ENCODE measurements at regions not wholly inside any gene's neighbourhood (a gene's known extent, or its start where the extent isn't known, plus 50 kb on each side); places are given as distances from the start of the nearest gene placed in this dataset.
"Not testable (repeated sequence)": the region's sequence is repeated elsewhere in the genome, so short reads cannot be mapped to it uniquely, and the experiment has no call there.

DNA sequence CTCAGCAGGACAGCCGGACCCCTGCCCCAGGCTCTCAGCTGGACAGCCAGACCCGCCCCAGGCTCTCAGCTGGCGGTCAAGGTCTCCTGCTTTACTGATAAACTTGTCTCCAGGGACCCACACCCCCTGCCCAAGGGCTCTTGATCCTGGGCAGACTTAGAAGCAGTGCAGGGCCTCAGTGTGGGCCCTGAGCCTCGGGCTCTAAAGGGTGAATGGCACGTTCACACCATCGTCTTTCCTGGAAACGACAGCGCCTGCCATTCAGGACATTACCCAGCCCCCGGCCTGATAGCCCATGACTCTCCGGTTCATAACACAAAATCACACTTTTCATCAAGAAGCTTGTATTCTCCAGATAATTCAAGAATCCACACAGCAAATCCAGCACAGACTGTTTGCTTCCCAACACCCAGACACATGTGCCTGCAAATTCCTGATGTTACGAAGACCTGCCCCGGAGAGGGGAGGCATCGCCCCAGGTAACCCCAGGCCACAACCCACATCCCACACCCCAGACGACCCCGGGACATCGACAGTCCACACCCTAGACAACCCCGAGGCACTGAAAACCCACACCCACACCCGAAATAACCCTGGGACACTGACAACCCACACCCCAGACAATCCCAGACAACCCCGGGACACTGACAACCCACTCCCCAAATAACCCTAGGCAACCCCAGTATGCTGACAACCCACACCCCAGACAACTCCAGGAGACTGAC is 136.8 kb downstream of the FAM53A start:
- ChIA-PET CTCF (no interaction called here), POLR2A (no interaction called here)
- no peak for TF ChIP-seq EZH2 (IDR thresholded peaks at IDR 0.05; ENCODE audit: borderline replicate concordance, insufficient read depth, low read depth, low read length, poor library complexity, severe bottlenecking)
- TF ChIP-seq, protein P1, sequence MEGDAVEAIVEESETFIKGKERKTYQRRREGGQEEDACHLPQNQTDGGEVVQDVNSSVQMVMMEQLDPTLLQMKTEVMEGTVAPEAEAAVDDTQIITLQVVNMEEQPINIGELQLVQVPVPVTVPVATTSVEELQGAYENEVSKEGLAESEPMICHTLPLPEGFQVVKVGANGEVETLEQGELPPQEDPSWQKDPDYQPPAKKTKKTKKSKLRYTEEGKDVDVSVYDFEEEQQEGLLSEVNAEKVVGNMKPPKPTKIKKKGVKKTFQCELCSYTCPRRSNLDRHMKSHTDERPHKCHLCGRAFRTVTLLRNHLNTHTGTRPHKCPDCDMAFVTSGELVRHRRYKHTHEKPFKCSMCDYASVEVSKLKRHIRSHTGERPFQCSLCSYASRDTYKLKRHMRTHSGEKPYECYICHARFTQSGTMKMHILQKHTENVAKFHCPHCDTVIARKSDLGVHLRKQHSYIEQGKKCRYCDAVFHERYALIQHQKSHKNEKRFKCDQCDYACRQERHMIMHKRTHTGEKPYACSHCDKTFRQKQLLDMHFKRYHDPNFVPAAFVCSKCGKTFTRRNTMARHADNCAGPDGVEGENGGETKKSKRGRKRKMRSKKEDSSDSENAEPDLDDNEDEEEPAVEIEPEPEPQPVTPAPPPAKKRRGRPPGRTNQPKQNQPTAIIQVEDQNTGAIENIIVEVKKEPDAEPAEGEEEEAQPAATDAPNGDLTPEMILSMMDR (IDR thresholded peaks at IDR 0.05), result no peak
- H3K36me3 ChIP-seq (replicated peaks in 1 of 2; ENCODE audit: control extremely low read depth in 1 of 2, control insufficient read depth in 1 of 2, extremely low read depth in 1 of 2, insufficient read depth in 2 of 2, low read length in 1 of 2), result no peaks in the 10 kb centered on the region
- ATAC-seq (ENCODE audit: low read depth) (no peak), DNase-seq (no peak)
- H2AFZ ChIP-seq (ENCODE audit: insufficient read depth, low read depth, low read length, poor library complexity, severe bottlenecking), result no peak overlapping the region
- H3K27me3 Mint-ChIP-seq, result peaks cover 17% of the 10 kb centered on the region
- WGBS (ENCODE audit: insufficient coverage), result 89% methylated on average over 18 of the region's 19 CpGs
- no peak overlapping the region for H3K4me2 ChIP-seq (replicated peaks; ENCODE audit: low read depth, low read length, poor library complexity, severe bottlenecking)
- no peak overlapping the region for H3K4me3 Mint-ChIP-seq
- no peak overlapping the region for H3K27ac Mint-ChIP-seq
- H3K79me2 ChIP-seq (ENCODE audit: control insufficient read depth, insufficient read depth, low read length), result no peaks in the 10 kb centered on the region
- peaks cover 0 to 11% (median 0%) of the 10 kb centered on the region in 4 experiments for H3K27me3 ChIP-seq (replicated peaks in 1 of 4; ENCODE audit: control extremely low read depth in 1 of 4, control insufficient read depth in 3 of 4, insufficient read depth in 4 of 4, low read length in 3 of 4)
- intact Hi-C loops (cut with micrococcal nuclease), result no loop called here
- H3K4me3 ChIP-seq (ENCODE audit: control extremely low read depth in 1 of 5, extremely low read depth in 1 of 5, insufficient read depth in 1 of 5, low read depth in 2 of 5, low read length in 4 of 5), result no peak overlapping the region
- H3K9me3 Mint-ChIP-seq (ENCODE audit: insufficient read depth), result no peaks in the 10 kb centered on the region
- no peak overlapping the region for H3K9ac ChIP-seq (ENCODE audit: low read length)
- no peaks in the 10 kb centered on the region for H3K9me3 ChIP-seq (ENCODE audit: control extremely low read depth in 1 of 3, control insufficient read depth in 2 of 3, insufficient read depth in 1 of 3, low read length in 2 of 3)
- H3K4me1 Mint-ChIP-seq, result peaks cover 5% of the 10 kb centered on the region
- peaks cover 3% of the 10 kb centered on the region in 2 donors for H3K4me1 ChIP-seq (ENCODE audit: control insufficient read depth in 2 of 2, insufficient read depth in 2 of 2, low read length in 2 of 2)
- H4K20me1 ChIP-seq (ENCODE audit: control insufficient read depth, insufficient read depth, low read length, poor library complexity, severe bottlenecking), result no peaks in the 10 kb centered on the region
- no peak overlapping the region for H3K27ac ChIP-seq (ENCODE audit: low read length in 2 of 2)

DNA sequence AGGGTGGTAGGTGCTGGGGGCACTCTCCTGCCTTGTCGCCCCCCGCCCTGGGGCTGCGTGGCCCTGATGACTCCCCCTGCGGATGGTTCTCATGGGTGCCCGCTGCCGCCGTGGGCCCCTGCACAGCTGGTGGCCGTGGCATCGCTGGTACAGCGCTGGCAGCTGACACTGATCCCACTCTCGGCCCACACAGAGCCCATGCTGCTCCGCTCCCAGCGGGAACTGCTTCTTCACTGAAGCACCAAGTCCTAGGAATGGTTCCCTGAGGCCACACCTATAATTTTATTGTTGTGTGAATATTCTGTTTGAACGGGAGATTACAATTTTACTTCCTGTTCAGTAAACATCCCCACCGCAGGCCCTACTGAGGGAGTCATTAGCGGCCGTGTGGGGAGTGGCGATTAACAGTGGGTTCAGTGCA is 138.6 kb upstream of the NKX1-1 start:
- ChIA-PET CTCF (no interaction called here), POLR2A (no interaction called here)
- Histone ChIP-seq H3K4me2 (replicated peaks; ENCODE audit: low read depth, low read length, poor library complexity, severe bottlenecking) (no peak overlapping the region), H3K27ac (ENCODE audit: low read length in 2 of 2) (no peak overlapping the region), H3K27me3 (replicated peaks in 1 of 4; ENCODE audit: control extremely low read depth in 1 of 4, control insufficient read depth in 3 of 4, insufficient read depth in 4 of 4, low read length in 3 of 4) (peaks cover 0 to 11% (median 0%) of the 10 kb centered on the region in 4 experiments), H3K4me1 (ENCODE audit: control insufficient read depth in 2 of 2, insufficient read depth in 2 of 2, low read length in 2 of 2) (peaks cover 3% of the 10 kb centered on the region in 2 donors), H3K9me3 (ENCODE audit: control extremely low read depth in 1 of 3, control insufficient read depth in 2 of 3, insufficient read depth in 1 of 3, low read length in 2 of 3) (no peaks in the 10 kb centered on the region), H3K36me3 (replicated peaks in 1 of 2; ENCODE audit: control extremely low read depth in 1 of 2, control insufficient read depth in 1 of 2, extremely low read depth in 1 of 2, insufficient read depth in 2 of 2, low read length in 1 of 2) (no peaks in the 10 kb centered on the region), H3K79me2 (ENCODE audit: control insufficient read depth, insufficient read depth, low read length) (no peaks in the 10 kb centered on the region), H2AFZ (ENCODE audit: insufficient read depth, low read depth, low read length, poor library complexity, severe bottlenecking) (no peak overlapping the region), H3K4me3 (ENCODE audit: control extremely low read depth in 1 of 5, extremely low read depth in 1 of 5, insufficient read depth in 1 of 5, low read depth in 2 of 5, low read length in 4 of 5) (no peak overlapping the region), H3K9ac (ENCODE audit: low read length) (no peak overlapping the region), H4K20me1 (ENCODE audit: control insufficient read depth, insufficient read depth, low read length, poor library complexity, severe bottlenecking) (no peaks in the 10 kb centered on the region)
- ATAC-seq (ENCODE audit: low read depth), result no peak
- Mint-ChIP-seq H3K4me3 (no peak overlapping the region), H3K4me1 (peaks cover 5% of the 10 kb centered on the region), H3K27ac (no peak overlapping the region), H3K9me3 (ENCODE audit: insufficient read depth) (no peaks in the 10 kb centered on the region), H3K27me3 (peaks cover 17% of the 10 kb centered on the region)
- 77% methylated on average over 10 of the region's 18 CpGs for whole genome bisulfite sequencing (ENCODE audit: insufficient coverage)
- no peak for DNase-seq
- intact Hi-C loops (cut with micrococcal nuclease), result no loop called here
- TF ChIP-seq, protein P1 (IDR thresholded peaks at IDR 0.05), result no peak
- TF ChIP-seq EZH2 (IDR thresholded peaks at IDR 0.05; ENCODE audit: borderline replicate concordance, insufficient read depth, low read depth, low read length, poor library complexity, severe bottlenecking), result no peak

DNA sequence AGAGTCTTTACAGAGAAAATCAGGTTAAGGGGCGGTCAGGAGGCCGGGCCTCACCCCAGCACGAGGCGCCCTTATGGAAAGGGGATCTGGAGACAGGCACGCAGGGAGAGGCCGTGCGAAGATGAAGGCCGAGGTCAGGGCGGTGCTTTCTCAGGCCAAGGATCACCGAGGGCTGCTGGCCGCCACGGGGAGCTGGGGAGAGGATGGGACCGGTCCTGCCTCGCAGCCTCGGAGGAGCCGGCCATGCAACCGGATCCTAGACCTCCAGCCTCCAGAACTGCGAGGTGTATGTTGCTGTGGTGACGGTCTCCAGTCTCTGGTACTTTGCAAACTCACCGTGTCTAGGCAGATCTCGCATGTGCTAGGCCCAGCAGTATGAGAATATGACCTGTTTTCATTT is 138.2 kb upstream of the NKX1-1 start:
- DNase-seq; CTCF ChIA-PET; ATAC-seq (ENCODE audit: low read depth): not testable (repeated sequence)

More for the DNA sequence above, 138.2 kb upstream of the NKX1-1 start:
- intact Hi-C loops (cut with micrococcal nuclease); H3K9ac ChIP-seq (ENCODE audit: low read length); POLR2A ChIA-PET; H3K9me3 Mint-ChIP-seq (ENCODE audit: insufficient read depth); H3K36me3 ChIP-seq (replicated peaks in 1 of 2; ENCODE audit: control extremely low read depth in 1 of 2, control insufficient read depth in 1 of 2, extremely low read depth in 1 of 2, insufficient read depth in 2 of 2, low read length in 1 of 2); H3K4me3 ChIP-seq (ENCODE audit: control extremely low read depth in 1 of 5, extremely low read depth in 1 of 5, insufficient read depth in 1 of 5, low read depth in 2 of 5, low read length in 4 of 5); H3K4me3 Mint-ChIP-seq; H3K27ac ChIP-seq (ENCODE audit: low read length in 2 of 2); H3K4me2 ChIP-seq (replicated peaks; ENCODE audit: low read depth, low read length, poor library complexity, severe bottlenecking); H3K27me3 ChIP-seq (replicated peaks in 1 of 4; ENCODE audit: control extremely low read depth in 1 of 4, control insufficient read depth in 3 of 4, insufficient read depth in 4 of 4, low read length in 3 of 4); H3K4me1 Mint-ChIP-seq; H3K27ac Mint-ChIP-seq; H4K20me1 ChIP-seq (ENCODE audit: control insufficient read depth, insufficient read depth, low read length, poor library complexity, severe bottlenecking); H3K79me2 ChIP-seq (ENCODE audit: control insufficient read depth, insufficient read depth, low read length); H2AFZ ChIP-seq (ENCODE audit: insufficient read depth, low read depth, low read length, poor library complexity, severe bottlenecking); H3K4me1 ChIP-seq (ENCODE audit: control insufficient read depth in 2 of 2, insufficient read depth in 2 of 2, low read length in 2 of 2); H3K9me3 ChIP-seq (ENCODE audit: control extremely low read depth in 1 of 3, control insufficient read depth in 2 of 3, insufficient read depth in 1 of 3, low read length in 2 of 3): not testable (repeated sequence)
- peaks cover 17% of the 10 kb centered on the region for H3K27me3 Mint-ChIP-seq
- WGBS (ENCODE audit: insufficient coverage), result 81% methylated on average over 21 of the region's 21 CpGs
